ENCODE measurements at regions not wholly inside any gene's neighbourhood (a gene's known extent, or its start where the extent isn't known, plus 50 kb on each side); places are given as distances from the start of the nearest gene placed in this dataset.

GRCh38 chr2:37563375-37564015 lies 107.9 kb downstream of the CDC42EP3 start:
- TF ChIP-seq CTCF (conservative IDR thresholded peaks at IDR 0.05; ENCODE audit: low read depth, low read length) (no peak), EZH2 (IDR thresholded peaks at IDR 0.05; ENCODE audit: low read length, unreplicated experiment) (no peak)
